ENCODE measurements at regions not wholly inside any gene's neighbourhood (a gene's known extent, or its start where the extent isn't known, plus 50 kb on each side); places are given as distances from the start of the nearest gene placed in this dataset.

DNA sequence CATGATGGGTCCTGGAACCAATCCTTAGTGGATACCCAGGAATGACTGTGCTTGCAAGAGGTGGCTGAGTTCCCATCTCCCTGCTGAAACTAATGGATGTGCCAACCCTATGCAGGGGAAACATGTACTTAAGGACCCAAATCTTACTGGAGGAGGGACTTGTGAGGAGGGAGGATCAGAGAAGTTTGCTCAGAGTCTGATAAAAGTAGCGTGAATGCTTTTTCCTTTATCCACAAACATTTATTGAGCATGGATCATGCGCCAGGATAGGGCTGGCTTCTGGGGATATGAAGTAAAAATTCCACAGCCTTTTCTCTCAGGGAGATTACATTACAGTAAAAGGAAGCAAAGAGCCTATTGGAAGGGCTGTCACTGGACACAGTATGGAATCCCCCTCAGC, 358.5 kb downstream of the RPS24 start:
- H3K9me3 ChIP-seq (ENCODE audit: insufficient read depth, low read length), result no peaks in the 10 kb centered on the region
- H3K36me3 ChIP-seq (ENCODE audit: insufficient read depth, insufficient read length, low read length), result no peaks in the 10 kb centered on the region
- H3K4me1 ChIP-seq (ENCODE audit: insufficient read depth, insufficient read length), result peaks cover 3% of the 10 kb centered on the region
- H3K27me3 ChIP-seq (ENCODE audit: insufficient read depth, insufficient read length), result peaks cover 2% of the 10 kb centered on the region
- no peak for DNase-seq (ENCODE audit: low read depth, low spot score)
- TF ChIP-seq SUZ12 (IDR thresholded peaks at IDR 0.05; ENCODE audit: extremely low read depth, insufficient read depth, insufficient read length) (no peak), YY1 (IDR thresholded peaks at IDR 0.05; ENCODE audit: insufficient read depth, insufficient read length) (no peak), ZNF274 (IDR thresholded peaks at IDR 0.05; ENCODE audit: low read depth, low read length) (no peak)
- no peak overlapping the region for H3K4me3 ChIP-seq (ENCODE audit: insufficient read length, low read depth)
- H3K9ac ChIP-seq (ENCODE audit: insufficient read length, low read depth), result no peak overlapping the region

- H3K9ac ChIP-seq (ENCODE audit: insufficient read length, low read depth), result no peak overlapping the region
- DNase-seq (ENCODE audit: low read depth, low spot score), result no peak
- H3K27me3 ChIP-seq (ENCODE audit: insufficient read depth, insufficient read length), result no peaks in the 10 kb centered on the region
- H3K9me3 ChIP-seq (ENCODE audit: insufficient read depth, low read length), result no peaks in the 10 kb centered on the region
- no peak for TF ChIP-seq YY1 (IDR thresholded peaks at IDR 0.05; ENCODE audit: insufficient read depth, insufficient read length)
- TF ChIP-seq ZNF274 (IDR thresholded peaks at IDR 0.05; ENCODE audit: low read depth, low read length), result no peak
- TF ChIP-seq SUZ12 (IDR thresholded peaks at IDR 0.05; ENCODE audit: extremely low read depth, insufficient read depth, insufficient read length), result no peak
- H3K36me3 ChIP-seq (ENCODE audit: insufficient read depth, insufficient read length, low read length), result no peaks in the 10 kb centered on the region
- H3K4me1 ChIP-seq (ENCODE audit: insufficient read depth, insufficient read length), result peaks cover 7% of the 10 kb centered on the region
- H3K4me3 ChIP-seq (ENCODE audit: insufficient read length, low read depth), result no peak overlapping the region
Observed at GRCh38 chr10:78393094-78393493, 359.4 kb downstream of the RPS24 start.

GRCh38 chr10:78394047-78394446, 360.4 kb downstream of the RPS24 start:
- Histone ChIP-seq H3K9me3 (ENCODE audit: insufficient read depth, low read length) (no peaks in the 10 kb centered on the region), H3K27me3 (ENCODE audit: insufficient read depth, insufficient read length) (no peaks in the 10 kb centered on the region), H3K4me3 (ENCODE audit: insufficient read length, low read depth) (no peak overlapping the region), H3K4me1 (ENCODE audit: insufficient read depth, insufficient read length) (peaks cover 12% of the 10 kb centered on the region), H3K36me3 (ENCODE audit: insufficient read depth, insufficient read length, low read length) (no peaks in the 10 kb centered on the region), H3K9ac (ENCODE audit: insufficient read length, low read depth) (no peak overlapping the region)
- TF ChIP-seq SUZ12 (IDR thresholded peaks at IDR 0.05; ENCODE audit: extremely low read depth, insufficient read depth, insufficient read length) (no peak), YY1 (IDR thresholded peaks at IDR 0.05; ENCODE audit: insufficient read depth, insufficient read length) (no peak), ZNF274 (IDR thresholded peaks at IDR 0.05; ENCODE audit: low read depth, low read length) (no peak)
- no peak for DNase-seq (ENCODE audit: low read depth, low spot score)

GRCh38 chr10:78395162-78395561, 361.5 kb downstream of the RPS24 start:
- no peak for DNase-seq (ENCODE audit: low read depth, low spot score)
- H3K27me3 ChIP-seq (ENCODE audit: insufficient read depth, insufficient read length), result no peaks in the 10 kb centered on the region
- H3K9ac ChIP-seq (ENCODE audit: insufficient read length, low read depth), result no peak overlapping the region
- no peaks in the 10 kb centered on the region for H3K36me3 ChIP-seq (ENCODE audit: insufficient read depth, insufficient read length, low read length)
- no peaks in the 10 kb centered on the region for H3K9me3 ChIP-seq (ENCODE audit: insufficient read depth, low read length)
- no peak for TF ChIP-seq SUZ12 (IDR thresholded peaks at IDR 0.05; ENCODE audit: extremely low read depth, insufficient read depth, insufficient read length)
- no peak for TF ChIP-seq YY1 (IDR thresholded peaks at IDR 0.05; ENCODE audit: insufficient read depth, insufficient read length)
- no peak for TF ChIP-seq ZNF274 (IDR thresholded peaks at IDR 0.05; ENCODE audit: low read depth, low read length)
- H3K4me3 ChIP-seq (ENCODE audit: insufficient read length, low read depth), result no peak overlapping the region
- peaks cover 12% of the 10 kb centered on the region for H3K4me1 ChIP-seq (ENCODE audit: insufficient read depth, insufficient read length)

- no peak overlapping the region for H3K4me3 ChIP-seq (ENCODE audit: insufficient read length, low read depth)
- no peak for TF ChIP-seq ZNF274 (IDR thresholded peaks at IDR 0.05; ENCODE audit: low read depth, low read length)
- TF ChIP-seq SUZ12 (IDR thresholded peaks at IDR 0.05; ENCODE audit: extremely low read depth, insufficient read depth, insufficient read length), result no peak
Observed at GRCh38 chr10:78396754-78397153, 363.1 kb downstream of the RPS24 start.

DNA sequence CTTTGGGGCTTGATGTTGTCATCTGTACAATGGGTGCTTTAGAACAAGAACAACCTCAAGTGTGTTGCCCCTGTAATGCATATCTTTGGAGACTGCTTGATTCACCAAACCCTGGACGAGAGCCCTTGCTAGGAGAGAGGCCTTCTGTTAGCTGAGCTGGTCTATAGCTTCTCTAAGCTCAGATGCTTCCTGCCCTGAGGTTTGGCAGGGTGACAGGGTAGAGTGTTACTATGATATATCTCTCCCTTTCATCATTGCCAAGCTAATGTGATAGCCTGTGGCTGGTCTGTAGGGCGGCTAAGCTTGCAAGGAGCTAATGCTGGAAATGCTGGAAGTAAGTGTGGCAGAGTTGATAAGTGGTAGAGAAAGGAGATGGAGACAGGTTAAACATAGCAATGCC, 364.1 kb downstream of the RPS24 start:
- Histone ChIP-seq H3K9ac (ENCODE audit: insufficient read length, low read depth) (no peak overlapping the region), H3K36me3 (ENCODE audit: insufficient read depth, insufficient read length, low read length) (no peaks in the 10 kb centered on the region), H3K27me3 (ENCODE audit: insufficient read depth, insufficient read length) (no peaks in the 10 kb centered on the region), H3K4me3 (ENCODE audit: insufficient read length, low read depth) (no peak overlapping the region), H3K4me1 (ENCODE audit: insufficient read depth, insufficient read length) (peaks cover 20% of the 10 kb centered on the region), H3K9me3 (ENCODE audit: insufficient read depth, low read length) (no peaks in the 10 kb centered on the region)
- no peak for DNase-seq (ENCODE audit: low read depth, low spot score)
- TF ChIP-seq SUZ12 (IDR thresholded peaks at IDR 0.05; ENCODE audit: extremely low read depth, insufficient read depth, insufficient read length), result no peak
- no peak for TF ChIP-seq YY1 (IDR thresholded peaks at IDR 0.05; ENCODE audit: insufficient read depth, insufficient read length)
- no peak for TF ChIP-seq ZNF274 (IDR thresholded peaks at IDR 0.05; ENCODE audit: low read depth, low read length)

More at GRCh38 chr10:78396754-78397153, 363.1 kb downstream of the RPS24 start:
- DNase-seq (ENCODE audit: low read depth, low spot score), result no peak
- H3K27me3 ChIP-seq (ENCODE audit: insufficient read depth, insufficient read length), result no peaks in the 10 kb centered on the region
- H3K4me1 ChIP-seq (ENCODE audit: insufficient read depth, insufficient read length), result peaks cover 16% of the 10 kb centered on the region
- no peaks in the 10 kb centered on the region for H3K9me3 ChIP-seq (ENCODE audit: insufficient read depth, low read length)
- H3K9ac ChIP-seq (ENCODE audit: insufficient read length, low read depth), result no peak overlapping the region
- H3K36me3 ChIP-seq (ENCODE audit: insufficient read depth, insufficient read length, low read length), result no peaks in the 10 kb centered on the region

DNA sequence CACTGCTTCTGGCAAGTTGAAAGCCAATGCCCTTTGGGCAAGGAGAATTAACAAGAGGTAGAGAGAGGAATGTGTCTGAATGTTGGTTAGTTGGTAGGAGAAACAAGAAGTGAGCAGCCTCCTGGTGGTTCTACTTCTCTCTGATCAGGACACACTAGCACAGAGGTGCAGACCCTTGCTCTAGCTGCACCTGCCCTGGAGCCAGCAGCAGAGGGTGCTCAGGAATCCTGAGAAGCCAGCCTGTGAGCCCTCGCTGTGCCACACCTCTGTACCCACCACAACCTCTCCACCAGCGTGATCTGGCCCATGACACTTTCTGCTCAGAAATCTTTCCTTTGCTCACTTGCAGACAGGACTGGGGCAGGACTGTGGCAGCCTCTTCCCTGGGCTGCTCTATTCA, 364.7 kb downstream of the RPS24 start:
- TF ChIP-seq SUZ12 (IDR thresholded peaks at IDR 0.05; ENCODE audit: extremely low read depth, insufficient read depth, insufficient read length) (no peak), YY1 (IDR thresholded peaks at IDR 0.05; ENCODE audit: insufficient read depth, insufficient read length) (no peak), ZNF274 (IDR thresholded peaks at IDR 0.05; ENCODE audit: low read depth, low read length) (no peak)
- Histone ChIP-seq H3K36me3 (ENCODE audit: insufficient read depth, insufficient read length, low read length) (no peaks in the 10 kb centered on the region), H3K9me3 (ENCODE audit: insufficient read depth, low read length) (no peaks in the 10 kb centered on the region), H3K9ac (ENCODE audit: insufficient read length, low read depth) (no peak overlapping the region), H3K4me3 (ENCODE audit: insufficient read length, low read depth) (no peak overlapping the region), H3K4me1 (ENCODE audit: insufficient read depth, insufficient read length) (peaks cover 20% of the 10 kb centered on the region), H3K27me3 (ENCODE audit: insufficient read depth, insufficient read length) (no peaks in the 10 kb centered on the region)
- DNase-seq (ENCODE audit: low read depth, low spot score), result no peak
